GM12865 (cell line): ENCODE measurements at regions not wholly inside any gene's neighbourhood (a gene's known extent, or its start where the extent isn't known, plus 50 kb on each side); places are given as distances from the start of the nearest gene placed in this dataset.

Experiments used
- DNase-seq: peaks from one replicate; pipeline ENCODE4 v3.0.0; 2010; ENCODE audit warnings: low read depth
- H3K4me3 ChIP-seq: 2 replicates; pipeline ENCODE4 v1.5.1; 2011; ENCODE audit warnings: mild to moderate bottlenecking, low read depth, low read length, control low read depth
- CTCF ChIP-seq: IDR thresholded peaks from 2 replicates; pipeline ENCODE4 v1.5.1; 2011; ENCODE audit warnings: low read length, control low read depth, low read depth, inconsistent platforms; ENCODE audit not compliant: insufficient read depth; ENCODE audit errors: missing control alignments

- TF ChIP-seq CTCF = no peak
- H3K4me3 ChIP-seq = no peak overlapping the region
- no peak for DNase-seq
These were observed 57.7 kb upstream of the PDE4B start for GRCh38 chr1:65734979-65735378.

DNA sequence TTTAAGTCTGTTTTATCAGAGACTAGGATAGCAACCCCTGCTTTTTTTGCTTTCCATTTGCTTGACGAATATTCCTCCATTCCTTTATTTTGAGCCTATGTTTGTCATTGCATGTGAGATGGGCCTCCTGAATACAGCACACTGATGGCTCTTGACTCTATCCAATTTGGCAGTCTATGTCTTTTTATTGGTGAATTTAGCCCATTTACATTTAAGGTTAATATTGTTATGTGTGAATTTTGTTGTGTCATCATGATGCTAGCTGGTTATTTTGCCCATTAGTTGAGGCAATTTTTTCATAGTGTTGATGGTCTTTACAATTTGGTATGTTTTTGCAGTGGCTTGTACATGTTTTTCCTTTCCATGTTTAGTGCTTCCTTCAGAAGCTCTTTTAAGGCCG is 50.7 kb upstream of the PDE4B start:
- no peak overlapping the region for H3K4me3 ChIP-seq
- no peak for DNase-seq
- no peak for TF ChIP-seq CTCF
